HG02610 (cell line): ENCODE measurements at regions not wholly inside any gene's neighbourhood (a gene's known extent, or its start where the extent isn't known, plus 50 kb on each side); places are given as distances from the start of the nearest gene placed in this dataset.
A peak's percentile ranks its signal among the peaks of the same experiment; 100 is the strongest.

Source experiments
- ATAC-seq: cut with Tn5 transposase; IDR thresholded peaks from one replicate; pipeline ENCODE4 v1.9.1; 2021; ENCODE audit warnings: mild to moderate bottlenecking, moderate library complexity; ENCODE audit not compliant: unreplicated experiment

DNA sequence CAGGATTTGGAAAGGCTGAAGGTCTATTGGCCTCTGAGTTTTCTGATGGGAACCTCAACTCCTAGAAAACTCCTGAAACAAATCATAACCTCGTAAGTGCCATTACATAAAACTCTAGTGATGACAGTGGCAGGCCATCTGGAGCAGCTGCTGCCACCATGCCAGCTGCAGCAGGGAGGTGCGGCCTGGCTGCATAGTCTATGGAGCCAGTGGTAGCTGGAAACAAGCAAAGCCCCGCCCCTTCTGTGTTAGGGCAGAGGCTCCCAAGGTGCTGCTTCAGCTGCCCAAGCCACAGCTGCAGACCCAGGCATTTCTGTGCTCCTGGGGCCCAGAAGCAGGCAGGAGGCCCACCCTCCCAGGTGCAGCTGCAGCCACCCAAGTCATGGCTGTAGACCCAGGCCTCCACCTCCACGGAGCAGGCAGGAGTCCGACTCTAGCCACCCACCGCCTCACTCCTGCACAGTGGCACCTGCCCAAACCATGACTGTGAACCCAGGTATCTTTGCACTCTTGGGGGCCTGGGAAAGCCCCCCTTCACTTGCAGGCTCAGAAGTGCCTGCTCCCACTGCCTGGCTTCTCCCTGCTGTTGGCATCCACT lies 254.1 kb upstream of the KCNJ16 start:
- no peak for ATAC-seq

DNA sequence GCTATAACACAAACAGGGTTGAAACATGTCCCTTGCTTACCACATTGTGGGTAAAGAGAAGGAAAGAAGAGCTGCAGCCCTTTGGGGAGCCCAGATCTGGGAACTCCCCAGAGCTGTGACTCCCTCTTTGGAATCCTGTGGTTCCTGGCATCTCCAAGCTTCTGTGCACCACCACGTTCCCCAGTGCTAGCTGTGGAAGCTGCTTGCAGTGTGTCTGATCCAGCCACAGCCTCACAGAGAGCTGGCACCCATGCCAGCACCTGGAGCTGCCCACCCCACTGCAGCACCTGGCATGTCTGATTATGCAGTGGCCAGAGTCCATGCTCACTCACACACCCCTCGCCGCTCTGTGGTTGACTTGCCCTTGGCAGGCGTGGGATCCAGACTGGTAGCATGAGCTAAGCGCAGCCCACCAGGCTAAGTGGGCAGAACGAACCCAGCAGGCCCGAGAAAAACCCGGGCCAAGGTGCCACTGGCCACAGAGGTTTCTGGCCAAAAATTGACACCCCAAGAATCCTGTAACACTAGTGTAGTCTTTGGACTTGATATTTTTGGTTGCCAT lies 252.6 kb upstream of the KCNJ16 start:
- ATAC-seq: no peak

DNA sequence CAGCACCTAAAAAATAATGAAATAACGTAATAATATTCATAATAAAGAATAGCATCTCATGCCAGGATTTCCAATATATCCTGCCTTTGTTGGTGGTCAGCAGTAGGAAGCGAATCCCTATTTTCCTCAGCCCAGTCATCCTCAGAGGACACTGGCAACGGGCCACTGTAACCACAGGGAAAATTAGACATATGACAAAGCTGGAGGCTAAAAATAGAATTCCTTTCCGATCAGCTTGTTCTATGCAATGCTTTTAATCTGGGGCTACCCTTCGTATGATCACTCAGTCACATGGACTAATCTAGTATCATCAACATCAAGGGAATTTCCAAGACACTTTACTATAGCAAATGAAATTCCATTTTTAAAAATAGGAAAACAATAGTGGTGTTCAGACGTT lies 246.9 kb upstream of the KCNJ16 start:
- ATAC-seq: no peak

DNA sequence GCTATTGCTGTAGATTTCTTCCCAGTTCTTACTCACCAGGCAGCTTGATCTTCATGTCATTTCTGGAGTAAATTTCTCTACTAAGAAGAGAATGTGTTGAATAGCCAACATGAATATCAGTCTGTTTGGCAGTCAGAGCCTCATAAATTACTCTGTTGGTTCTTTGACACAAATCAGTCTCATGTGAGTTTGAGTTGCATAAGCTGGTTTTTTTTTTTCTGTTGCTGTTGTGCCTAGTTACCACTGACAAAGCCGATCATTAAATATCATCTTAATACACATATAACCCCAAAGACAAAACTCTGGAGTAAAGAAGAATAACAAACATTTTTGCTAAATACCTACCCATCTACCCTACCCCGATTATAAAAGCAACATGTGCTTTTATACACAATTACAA lies 240.5 kb upstream of the KCNJ16 start:
- no peak for ATAC-seq

DNA sequence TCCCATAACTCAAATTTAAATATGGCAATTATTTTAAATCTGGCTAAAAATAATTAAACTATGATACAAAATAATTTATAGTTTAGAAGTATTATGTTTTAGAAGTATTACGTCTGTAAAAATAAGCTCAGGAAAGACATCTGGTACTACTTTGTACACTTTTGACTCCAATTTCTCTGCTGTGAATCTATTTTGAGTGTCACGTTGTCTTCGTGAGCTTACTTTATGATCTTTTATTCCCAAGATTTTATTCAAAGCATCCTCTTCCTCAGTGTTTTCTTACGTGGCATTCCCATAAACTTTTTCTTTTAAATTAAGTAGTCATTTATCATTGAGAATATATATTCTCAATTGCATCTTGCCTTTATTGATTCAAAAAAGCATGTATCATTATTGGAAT lies 223.3 kb upstream of the KCNJ16 start:
- ATAC-seq: no peak

DNA sequence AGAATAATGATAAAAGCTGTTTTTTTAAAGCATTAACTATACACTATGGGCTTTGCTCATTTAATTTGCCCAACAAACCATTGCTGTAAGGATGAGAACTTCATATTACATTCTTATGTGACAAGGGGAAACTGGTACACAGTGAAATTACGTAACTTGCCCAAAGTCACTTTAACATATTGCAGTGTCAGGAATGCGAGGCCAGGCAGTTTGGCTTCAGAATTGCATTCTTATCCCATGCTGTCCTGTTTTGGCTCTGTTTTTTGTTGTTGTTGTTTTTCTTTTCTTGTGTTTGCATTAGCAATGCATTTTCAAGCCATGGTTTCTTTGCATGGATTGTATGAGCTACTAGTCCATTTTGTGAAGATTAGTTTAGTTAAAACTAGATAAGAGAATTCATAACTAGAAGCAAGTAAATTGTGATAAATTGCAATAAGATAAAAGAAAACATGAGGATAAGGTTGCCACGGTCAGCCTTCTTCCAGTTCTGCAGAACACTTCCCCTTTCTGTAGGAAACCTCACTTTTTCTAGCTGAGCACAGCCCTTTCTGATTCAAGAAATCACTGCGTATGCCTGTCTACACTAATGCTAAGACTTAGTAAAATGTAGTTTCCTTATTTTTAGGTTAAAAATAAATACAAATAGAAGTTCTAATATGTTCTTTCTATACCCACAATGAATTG lies 221.3 kb upstream of the KCNJ16 start:
- ATAC-seq: no peak

DNA sequence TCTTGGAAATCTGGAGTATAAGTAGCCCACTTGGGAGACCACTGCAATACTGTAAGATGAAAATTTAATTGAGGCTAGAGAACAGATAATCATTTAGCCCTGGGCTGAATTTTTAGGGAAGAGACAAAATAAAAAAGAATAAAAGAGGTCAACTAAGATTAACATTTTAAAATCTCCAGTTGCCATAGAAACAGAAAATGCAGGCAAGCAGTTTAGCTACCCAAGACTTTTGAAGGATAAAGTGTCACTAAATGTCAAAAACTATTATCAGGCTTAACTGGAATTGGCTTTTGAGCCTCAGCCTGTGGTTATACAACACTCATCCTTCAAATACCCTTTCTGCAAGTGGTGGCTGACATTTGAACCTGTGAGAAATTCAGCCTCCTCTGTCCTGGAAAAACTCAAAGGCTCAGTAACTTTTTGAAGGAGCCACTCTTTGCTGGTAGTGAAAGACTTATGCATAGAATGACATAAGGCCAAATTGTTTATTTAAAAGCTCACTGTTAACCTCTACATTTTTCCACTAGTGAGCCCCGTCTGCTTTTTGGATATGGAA lies 220.7 kb upstream of the KCNJ16 start:
- ATAC-seq: no peak

DNA sequence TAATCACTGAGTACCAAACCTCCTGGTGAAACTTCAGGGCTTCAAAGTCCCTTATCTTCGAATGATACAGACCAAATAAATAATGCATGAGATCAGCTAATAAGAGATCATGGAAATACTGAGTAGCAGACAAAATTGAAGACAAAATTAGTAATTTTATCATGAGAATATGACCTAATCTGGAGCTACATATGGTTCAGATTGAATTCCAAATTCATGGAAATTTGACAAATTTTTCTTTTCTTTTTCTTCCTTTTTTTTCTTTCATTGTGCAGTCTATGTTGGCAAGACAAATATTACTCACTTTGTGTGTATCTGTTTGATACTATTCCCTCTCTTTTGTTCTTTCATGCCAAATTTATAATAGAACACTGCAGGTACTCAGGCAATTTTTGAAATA lies 218.1 kb upstream of the KCNJ16 start:
- no peak for ATAC-seq

DNA sequence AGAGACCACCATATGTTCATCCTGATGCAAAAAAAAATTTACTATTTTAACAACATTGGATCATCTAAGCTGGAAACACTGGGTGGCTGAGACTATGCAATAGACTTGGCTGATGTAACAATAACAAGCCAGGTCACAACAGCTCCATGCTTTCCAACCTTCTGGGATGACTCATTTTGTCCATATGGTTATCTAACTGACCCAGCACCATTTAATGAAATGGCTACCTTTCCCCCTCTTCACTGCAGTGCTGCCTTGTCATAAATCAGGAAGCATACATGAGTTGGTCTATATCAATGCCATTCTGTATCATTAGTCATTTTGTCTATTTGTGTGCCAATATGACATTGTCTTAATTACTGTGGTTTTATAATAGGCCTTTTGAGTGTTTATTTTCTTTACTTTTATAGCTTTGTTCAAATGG lies 217.6 kb upstream of the KCNJ16 start:
- ATAC-seq: no peak

DNA sequence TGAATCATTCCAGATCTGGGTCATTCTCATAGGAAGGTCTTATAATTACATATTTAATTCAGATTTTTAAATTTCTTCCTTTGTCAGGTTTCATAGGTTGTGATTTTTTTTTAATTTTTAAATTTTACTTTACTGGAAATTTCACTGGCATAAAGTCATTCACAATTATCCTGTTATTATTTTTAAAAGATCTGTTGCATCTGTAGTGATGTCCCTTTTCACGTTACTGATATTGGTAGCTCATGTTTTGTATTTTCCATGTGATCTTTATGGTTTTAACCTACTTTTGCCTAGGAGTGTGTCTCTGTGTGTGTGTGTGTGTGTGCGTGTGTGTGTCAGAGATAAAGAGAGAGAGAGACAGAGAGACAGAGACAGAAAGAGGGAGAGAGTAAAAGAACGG lies 216.6 kb upstream of the KCNJ16 start:
- no peak for ATAC-seq

DNA sequence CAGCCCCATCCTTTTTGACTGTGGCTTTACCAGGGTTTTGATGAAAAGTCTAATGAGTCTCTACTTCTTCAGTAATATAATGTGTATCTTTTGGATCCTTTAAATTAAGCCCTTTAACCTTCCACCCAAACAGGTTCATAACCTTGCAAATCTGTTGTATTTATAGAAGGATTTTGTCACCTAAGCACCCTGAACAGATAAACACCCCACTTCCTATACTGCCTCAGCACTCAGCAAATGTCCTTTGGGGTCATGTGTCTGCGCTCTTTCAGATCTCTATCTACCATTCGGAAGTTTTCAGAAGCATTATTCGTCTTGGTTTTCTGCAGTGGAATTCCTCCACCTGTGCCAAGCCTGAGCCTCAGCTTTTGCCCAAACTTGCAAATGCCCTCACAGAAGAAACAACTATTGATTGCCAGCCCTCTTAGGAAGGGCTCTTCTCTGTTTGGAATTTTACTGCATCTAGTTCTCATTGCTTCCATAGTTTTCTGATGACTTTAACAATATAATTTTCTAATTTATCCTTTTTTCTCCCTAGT lies 214.8 kb upstream of the KCNJ16 start:
- ATAC-seq: no peak

DNA sequence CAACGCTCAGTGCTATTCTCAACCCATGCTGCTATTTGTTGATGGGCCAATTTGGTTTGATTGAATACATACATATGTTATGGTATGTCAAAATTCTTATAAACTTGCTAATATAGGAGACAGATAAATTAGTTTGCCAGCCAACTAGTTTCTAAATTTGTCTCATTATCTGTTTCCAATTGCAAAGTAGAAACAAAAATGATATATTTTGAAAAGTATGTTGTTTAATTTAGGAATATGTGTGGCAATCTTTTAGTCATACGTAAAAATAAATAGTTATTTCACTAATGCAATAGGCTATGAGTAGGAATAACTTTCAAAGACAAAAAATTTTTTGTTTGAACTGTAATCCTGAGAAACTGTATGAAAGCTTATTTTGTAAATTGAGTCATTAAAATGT lies 210.6 kb upstream of the KCNJ16 start:
- ATAC-seq: no peak

DNA sequence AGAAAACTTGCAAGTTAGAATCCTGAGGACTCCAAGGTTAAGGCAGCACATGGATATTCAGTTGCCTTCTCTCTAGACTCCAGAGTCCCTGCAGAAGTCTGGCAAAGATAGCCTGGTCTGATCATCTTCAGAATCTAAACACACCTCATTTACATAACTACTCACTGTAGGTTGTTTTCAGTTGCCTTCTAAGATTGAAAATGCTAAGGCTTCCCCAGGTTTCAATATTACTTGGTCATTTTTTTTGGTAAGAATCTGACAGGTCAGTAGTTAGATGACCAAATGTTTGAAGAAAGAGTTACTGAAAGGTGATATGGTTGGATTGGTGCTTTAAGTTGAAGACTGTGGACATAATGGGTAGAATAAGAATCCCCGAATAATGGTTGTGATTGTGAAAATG lies 205.4 kb upstream of the KCNJ16 start:
- peak; percentile 92 for ATAC-seq

DNA sequence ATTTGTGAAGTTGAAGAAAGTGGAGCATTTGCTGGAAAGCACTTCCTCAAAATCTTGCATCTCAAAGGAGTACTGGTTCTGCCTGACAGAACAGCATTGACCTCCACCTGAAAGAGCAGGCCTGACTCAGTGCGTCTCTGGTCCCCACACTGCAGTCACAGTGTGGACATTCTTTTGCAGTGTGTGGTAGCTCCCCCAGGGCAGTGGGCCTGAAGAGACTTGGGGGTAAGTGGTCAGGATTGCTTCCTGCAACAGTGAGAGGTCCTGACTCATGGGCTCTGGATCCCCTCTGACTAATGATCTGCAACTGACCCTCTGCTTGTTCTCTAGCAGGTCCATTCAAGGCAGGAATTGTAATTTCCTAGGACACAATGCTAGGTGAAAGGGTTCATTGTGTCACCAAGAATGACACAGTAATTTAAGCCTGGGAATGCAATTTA lies 204.9 kb upstream of the KCNJ16 start:
- ATAC-seq: peak; percentile 63

DNA sequence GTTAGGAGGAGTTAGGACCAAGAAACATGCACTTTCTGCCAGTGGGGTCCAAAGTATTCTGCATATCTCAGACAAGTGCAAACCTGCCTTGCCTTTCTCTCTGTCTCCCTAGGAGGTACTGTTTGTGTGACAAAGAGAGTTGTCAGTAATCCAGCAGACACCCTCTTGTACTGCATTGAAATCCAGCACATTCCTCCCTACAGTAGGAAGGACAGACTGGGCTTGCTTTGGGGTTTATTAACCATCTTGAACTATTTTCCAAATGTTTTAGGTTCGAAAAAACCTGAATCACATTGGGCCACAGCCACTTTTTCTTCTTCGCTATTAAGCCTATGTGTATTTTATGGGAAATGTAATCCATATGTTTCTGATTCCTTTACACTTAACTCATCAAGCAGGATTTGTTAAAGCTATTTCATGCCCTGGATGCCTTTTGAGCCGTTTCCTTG lies 204.2 kb upstream of the KCNJ16 start:
- no peak for ATAC-seq

DNA sequence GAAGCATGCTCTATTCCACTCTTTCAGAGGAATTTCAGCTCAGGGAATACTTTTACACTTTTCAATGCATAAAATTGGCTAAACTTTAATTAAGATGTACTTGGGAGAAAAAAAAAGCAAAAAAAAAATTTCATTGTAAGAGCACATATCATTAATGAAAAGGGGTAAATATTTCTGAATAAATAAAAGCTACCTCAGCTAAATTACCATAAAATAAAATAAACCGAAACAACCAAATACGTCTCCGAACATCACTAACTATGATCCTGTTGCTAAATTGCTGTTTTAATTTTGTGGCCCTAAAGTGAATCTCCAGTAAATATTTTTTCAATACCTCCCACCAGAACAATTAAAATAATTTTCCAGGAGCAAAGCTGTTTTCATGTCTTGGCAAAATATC lies 203.7 kb upstream of the KCNJ16 start:
- no peak for ATAC-seq

DNA sequence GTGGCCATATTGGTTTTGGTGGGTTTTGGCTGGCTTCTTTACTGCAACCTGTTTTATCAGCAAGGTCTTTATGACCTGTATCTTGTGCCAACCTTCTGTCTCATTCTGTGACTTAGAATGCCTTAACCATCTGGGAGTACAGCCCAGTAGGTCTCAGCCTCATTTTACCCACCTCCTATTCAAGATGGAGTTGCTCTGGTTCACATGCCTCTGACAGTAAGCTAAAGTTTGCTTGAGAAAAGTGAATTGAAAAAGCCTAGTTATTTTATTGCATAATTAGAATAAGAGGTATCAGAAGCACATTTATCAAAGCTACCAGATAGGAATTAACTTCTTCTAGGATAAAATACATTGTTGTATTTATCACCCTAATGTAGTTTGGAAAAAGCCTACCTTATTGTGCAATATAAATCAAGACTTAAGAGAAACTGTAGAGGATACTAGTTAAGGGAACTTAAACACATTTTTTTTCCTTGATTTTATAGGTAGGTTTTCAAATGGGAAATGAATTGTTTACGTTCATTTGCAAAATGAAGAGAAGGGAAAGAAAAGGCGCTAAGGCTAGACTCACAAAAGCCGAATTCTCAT lies 202.3 kb upstream of the KCNJ16 start:
- no peak for ATAC-seq

DNA sequence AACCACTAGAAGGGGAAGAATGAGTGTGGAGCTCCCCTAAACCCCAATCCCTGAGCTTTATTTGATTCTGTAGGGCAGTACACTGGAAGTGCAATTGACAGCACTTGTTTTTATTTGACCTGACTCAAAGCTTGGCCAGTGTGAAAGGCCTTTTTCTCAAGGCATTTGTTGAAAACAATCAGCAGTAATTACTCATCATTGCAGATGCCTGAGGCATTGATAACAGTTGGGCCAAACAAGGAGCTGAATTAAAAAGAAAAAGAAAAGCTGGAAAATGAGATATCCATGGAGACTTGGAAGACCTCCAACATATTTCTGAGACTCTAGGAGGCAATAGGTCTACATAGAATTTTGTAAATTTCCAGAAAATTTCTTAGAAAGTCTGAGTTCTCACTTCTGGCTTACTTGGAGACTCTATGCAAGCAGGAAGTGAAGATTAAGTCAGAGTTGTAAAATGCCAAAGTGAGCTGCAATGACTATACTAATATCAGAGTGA lies 200.8 kb upstream of the KCNJ16 start:
- ATAC-seq: no peak

DNA sequence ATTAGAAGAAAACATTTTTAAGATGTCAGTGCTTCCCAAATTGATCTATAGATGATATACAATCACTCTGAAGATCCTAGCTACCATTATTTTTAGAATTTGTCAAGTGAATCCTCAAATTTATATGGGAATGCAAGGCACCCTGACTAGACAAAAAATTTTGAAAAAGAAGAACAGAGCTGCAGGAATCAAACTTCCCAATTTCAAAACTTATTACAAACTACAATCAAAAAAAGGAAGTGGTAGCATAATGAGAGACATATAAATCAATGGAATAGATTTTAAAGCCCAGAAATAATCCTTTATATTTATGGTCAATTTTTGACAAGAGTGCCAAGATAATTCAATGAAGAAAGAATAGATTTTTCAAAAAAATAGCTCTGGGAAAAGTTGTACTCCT lies 198.3 kb upstream of the KCNJ16 start:
- no peak for ATAC-seq

DNA sequence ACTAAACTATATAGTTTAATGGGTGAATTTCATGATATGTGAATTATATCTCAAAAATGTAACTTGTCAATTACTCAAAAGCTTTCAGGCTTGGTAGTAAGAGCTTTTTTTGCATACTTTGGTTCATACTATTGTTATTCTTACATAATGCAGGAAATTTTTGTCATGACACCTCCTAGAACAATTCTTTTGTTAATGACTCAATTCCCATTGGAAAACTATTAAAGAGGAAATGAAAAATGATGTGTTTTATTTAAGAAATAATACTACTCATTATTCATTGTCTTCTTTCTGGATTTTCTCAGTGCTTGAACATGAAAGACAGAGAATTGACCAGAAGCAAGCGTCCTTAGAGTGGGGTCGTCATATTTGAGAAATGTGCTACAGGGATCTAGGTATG lies 196.4 kb upstream of the KCNJ16 start:
- no peak for ATAC-seq

DNA sequence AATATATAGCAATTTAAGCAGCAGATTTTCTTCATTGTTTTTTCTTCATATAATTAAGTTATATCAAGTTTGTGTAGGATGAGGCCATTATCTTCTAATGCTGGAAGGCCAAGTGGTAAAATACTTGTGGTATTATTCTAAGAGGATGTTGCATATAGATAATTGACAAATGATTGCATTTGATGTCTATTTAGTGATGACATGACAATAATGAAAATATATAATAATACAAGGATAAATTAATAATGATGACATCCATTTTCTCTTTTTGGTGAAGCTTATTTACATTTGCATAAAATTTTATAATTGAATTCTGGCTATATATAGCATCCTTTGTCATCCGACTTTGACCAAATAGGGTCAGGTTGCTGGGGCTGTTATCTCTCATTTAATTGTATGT lies 195.4 kb upstream of the KCNJ16 start:
- no peak for ATAC-seq
